NCI-H128 (cell line): ENCODE measurements at regions not wholly inside any gene's neighbourhood (a gene's known extent, or its start where the extent isn't known, plus 50 kb on each side); places are given as distances from the start of the nearest gene placed in this dataset.
"Not testable (repeated sequence)": the region's sequence is repeated elsewhere in the genome, so short reads cannot be mapped to it uniquely, and the experiment has no call there.

ENCODE experiments used
- DNase-seq: peaks from one replicate; lab custom pipeline; 2025; ENCODE audit not compliant: unreplicated experiment; lab: John Stamatoyannopoulos, UW

GRCh38 chr6:144392536-144392935 lies 107.4 kb downstream of the UTRN start:
- DNase-seq, result no peak

- DNase-seq, result no peak
These were observed 109.1 kb downstream of the UTRN start for GRCh38 chr6:144394210-144394609.

GRCh38 chr6:144395014-144395413 lies 109.9 kb downstream of the UTRN start:
- no peak for DNase-seq

GRCh38 chr6:144395826-144396225 lies 110.7 kb downstream of the UTRN start:
- no peak for DNase-seq

- no peak for DNase-seq
These were observed 112.0 kb downstream of the UTRN start for GRCh38 chr6:144397141-144397540.

GRCh38 chr6:144400321-144400720 lies 115.2 kb downstream of the UTRN start:
- DNase-seq, result no peak

GRCh38 chr6:144401736-144402733 lies 116.9 kb downstream of the UTRN start:
- no peak for DNase-seq

- no peak for DNase-seq
These were observed 117.6 kb downstream of the UTRN start for GRCh38 chr6:144402750-144403149.

- no peak for DNase-seq
These were observed 120.0 kb downstream of the UTRN start for GRCh38 chr6:144405163-144405562.

GRCh38 chr6:144406796-144407195 lies 121.7 kb downstream of the UTRN start:
- DNase-seq, result no peak

- no peak for DNase-seq
These were observed 123.0 kb downstream of the UTRN start for GRCh38 chr6:144408161-144408560.

GRCh38 chr6:144410059-144410458 lies 124.9 kb downstream of the UTRN start:
- DNase-seq, result no peak

GRCh38 chr6:144410574-144410973 lies 125.4 kb downstream of the UTRN start:
- DNase-seq, result not testable (repeated sequence)

GRCh38 chr6:144411531-144412165 lies 126.5 kb downstream of the UTRN start:
- no peak for DNase-seq

GRCh38 chr6:144413418-144413817 lies 128.3 kb downstream of the UTRN start:
- DNase-seq, result no peak

GRCh38 chr6:144415014-144415413 lies 129.9 kb downstream of the UTRN start:
- no peak for DNase-seq

GRCh38 chr6:144415835-144416237 lies 130.7 kb downstream of the UTRN start:
- DNase-seq, result no peak

GRCh38 chr6:144416244-144416643 lies 131.1 kb downstream of the UTRN start:
- DNase-seq, result no peak

GRCh38 chr6:144416773-144417172 lies 131.6 kb downstream of the UTRN start:
- DNase-seq, result no peak

GRCh38 chr6:144417681-144418080 lies 132.5 kb downstream of the UTRN start:
- no peak for DNase-seq

- DNase-seq, result no peak
These were observed 133.9 kb downstream of the UTRN start for GRCh38 chr6:144418959-144419545.

GRCh38 chr6:144423167-144423566 lies 138.0 kb downstream of the UTRN start:
- no peak for DNase-seq
